BJ (cell line): ENCODE measurements at regions not wholly inside any gene's neighbourhood (a gene's known extent, or its start where the extent isn't known, plus 50 kb on each side); places are given as distances from the start of the nearest gene placed in this dataset.

Source experiments
- CTCF ChIA-PET: fragments of 350-600 bp; formaldehyde crosslinking; extraction: SDS; loops from one replicate; lab custom pipeline; 2021; ENCODE audit warnings: antibody characterized with exemption, inconsistent platforms; lab: Yijun Ruan, JAX
- POLR2A ChIA-PET: fragments of 300-600 bp; sonication (Branson Sonifier 250); formaldehyde crosslinking; extraction: SDS; loops from one replicate; lab custom pipeline; 2021; ENCODE audit warnings: antibody characterized with exemption; lab: Charles Lee
- DNase-seq: peaks from one replicate; pipeline ENCODE4 v3.0.0-alpha.2; 2011; ENCODE audit warnings: low read depth
- H3K27me3 ChIP-seq: 2 replicates; pipeline ENCODE4 v1.6.0; 2011; ENCODE audit warnings: low read length; ENCODE audit not compliant: control insufficient read depth, insufficient read depth
- H3K36me3 ChIP-seq: 2 replicates; pipeline ENCODE4 v1.5.1; 2011; ENCODE audit warnings: low read length; ENCODE audit not compliant: control insufficient read depth, insufficient read depth
- H3K4me3 ChIP-seq: 2 replicates; pipeline ENCODE4 v1.5.1; 2011; ENCODE audit warnings: low read depth, mild to moderate bottlenecking, control low read depth, low read length
- TF ChIP-seq, protein P1 (sequence below): IDR thresholded peaks from 2 replicates; pipeline ENCODE4 v1.5.1; 2011; ENCODE audit warnings: low read depth, mild to moderate bottlenecking, control low read depth, inconsistent platforms, low read length, moderate library complexity; ENCODE audit not compliant: insufficient read depth

DNA sequence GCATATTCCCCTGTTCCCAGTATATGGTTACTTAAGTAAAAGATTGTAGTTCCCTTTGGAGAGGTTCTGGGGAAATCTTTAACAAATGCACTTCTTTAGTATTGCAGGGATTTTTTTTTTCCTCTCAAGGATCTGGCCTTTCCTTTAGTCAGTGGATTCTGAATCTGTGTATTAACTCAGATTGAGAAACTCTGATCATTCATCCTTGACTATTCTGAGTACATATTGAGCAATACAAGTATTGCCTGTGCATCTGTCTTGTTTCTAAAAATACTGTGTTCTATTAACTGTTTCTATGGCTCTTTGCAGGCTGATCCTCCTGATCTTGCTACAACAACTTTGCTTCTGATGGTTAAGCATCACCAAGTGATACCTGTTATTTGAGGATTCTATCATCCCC is 67.8 kb upstream of the FGGY start:
- no peak for DNase-seq

GRCh38 chr1:59230622-59231021 is 66.3 kb upstream of the FGGY start:
- POLR2A ChIA-PET: no interaction called here
- no peak for DNase-seq
- Histone ChIP-seq H3K36me3 (no peaks in the 10 kb centered on the region), H3K27me3 (no peaks in the 10 kb centered on the region), H3K4me3 (no peak overlapping the region)
- TF ChIP-seq, protein P1, sequence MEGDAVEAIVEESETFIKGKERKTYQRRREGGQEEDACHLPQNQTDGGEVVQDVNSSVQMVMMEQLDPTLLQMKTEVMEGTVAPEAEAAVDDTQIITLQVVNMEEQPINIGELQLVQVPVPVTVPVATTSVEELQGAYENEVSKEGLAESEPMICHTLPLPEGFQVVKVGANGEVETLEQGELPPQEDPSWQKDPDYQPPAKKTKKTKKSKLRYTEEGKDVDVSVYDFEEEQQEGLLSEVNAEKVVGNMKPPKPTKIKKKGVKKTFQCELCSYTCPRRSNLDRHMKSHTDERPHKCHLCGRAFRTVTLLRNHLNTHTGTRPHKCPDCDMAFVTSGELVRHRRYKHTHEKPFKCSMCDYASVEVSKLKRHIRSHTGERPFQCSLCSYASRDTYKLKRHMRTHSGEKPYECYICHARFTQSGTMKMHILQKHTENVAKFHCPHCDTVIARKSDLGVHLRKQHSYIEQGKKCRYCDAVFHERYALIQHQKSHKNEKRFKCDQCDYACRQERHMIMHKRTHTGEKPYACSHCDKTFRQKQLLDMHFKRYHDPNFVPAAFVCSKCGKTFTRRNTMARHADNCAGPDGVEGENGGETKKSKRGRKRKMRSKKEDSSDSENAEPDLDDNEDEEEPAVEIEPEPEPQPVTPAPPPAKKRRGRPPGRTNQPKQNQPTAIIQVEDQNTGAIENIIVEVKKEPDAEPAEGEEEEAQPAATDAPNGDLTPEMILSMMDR: no peak
- CTCF ChIA-PET: no interaction called here

More for the DNA sequence above, 67.8 kb upstream of the FGGY start:
- POLR2A ChIA-PET: no interaction called here
- Histone ChIP-seq H3K4me3 (no peak overlapping the region), H3K36me3 (no peaks in the 10 kb centered on the region), H3K27me3 (no peaks in the 10 kb centered on the region)
- CTCF ChIA-PET: no interaction called here
- TF ChIP-seq, protein P1: no peak

DNA sequence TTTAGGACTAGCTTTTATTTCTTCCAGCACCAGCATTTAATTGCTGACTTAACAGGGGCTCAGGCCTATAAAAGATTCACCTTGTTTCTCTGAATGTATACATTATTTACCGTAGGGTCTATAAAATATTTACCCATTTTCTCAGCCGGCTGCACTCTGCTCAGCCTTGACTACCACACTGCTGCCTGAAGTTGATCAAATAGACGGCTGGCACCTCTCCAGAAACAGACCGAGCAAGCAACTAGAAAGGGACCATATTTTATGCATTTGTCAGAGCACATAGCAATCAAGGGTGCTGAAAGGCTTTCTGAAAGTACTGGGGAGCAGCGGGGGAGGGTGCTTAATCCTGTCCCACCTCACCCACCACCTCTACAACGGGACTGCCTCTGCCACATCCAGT is 64.7 kb upstream of the FGGY start:
- DNase-seq: no peak
- TF ChIP-seq, protein P1: no peak
- H3K27me3 ChIP-seq: no peaks in the 10 kb centered on the region
- H3K36me3 ChIP-seq: no peaks in the 10 kb centered on the region
- POLR2A ChIA-PET: no interaction called here
- CTCF ChIA-PET: no interaction called here
- no peak overlapping the region for H3K4me3 ChIP-seq

GRCh38 chr1:59233444-59233843 is 63.5 kb upstream of the FGGY start:
- POLR2A ChIA-PET: no interaction called here
- H3K4me3 ChIP-seq: no peak overlapping the region
- DNase-seq: no peak
- CTCF ChIA-PET: no interaction called here
- no peaks in the 10 kb centered on the region for H3K27me3 ChIP-seq
- TF ChIP-seq, protein P1: no peak
- H3K36me3 ChIP-seq: no peaks in the 10 kb centered on the region

DNA sequence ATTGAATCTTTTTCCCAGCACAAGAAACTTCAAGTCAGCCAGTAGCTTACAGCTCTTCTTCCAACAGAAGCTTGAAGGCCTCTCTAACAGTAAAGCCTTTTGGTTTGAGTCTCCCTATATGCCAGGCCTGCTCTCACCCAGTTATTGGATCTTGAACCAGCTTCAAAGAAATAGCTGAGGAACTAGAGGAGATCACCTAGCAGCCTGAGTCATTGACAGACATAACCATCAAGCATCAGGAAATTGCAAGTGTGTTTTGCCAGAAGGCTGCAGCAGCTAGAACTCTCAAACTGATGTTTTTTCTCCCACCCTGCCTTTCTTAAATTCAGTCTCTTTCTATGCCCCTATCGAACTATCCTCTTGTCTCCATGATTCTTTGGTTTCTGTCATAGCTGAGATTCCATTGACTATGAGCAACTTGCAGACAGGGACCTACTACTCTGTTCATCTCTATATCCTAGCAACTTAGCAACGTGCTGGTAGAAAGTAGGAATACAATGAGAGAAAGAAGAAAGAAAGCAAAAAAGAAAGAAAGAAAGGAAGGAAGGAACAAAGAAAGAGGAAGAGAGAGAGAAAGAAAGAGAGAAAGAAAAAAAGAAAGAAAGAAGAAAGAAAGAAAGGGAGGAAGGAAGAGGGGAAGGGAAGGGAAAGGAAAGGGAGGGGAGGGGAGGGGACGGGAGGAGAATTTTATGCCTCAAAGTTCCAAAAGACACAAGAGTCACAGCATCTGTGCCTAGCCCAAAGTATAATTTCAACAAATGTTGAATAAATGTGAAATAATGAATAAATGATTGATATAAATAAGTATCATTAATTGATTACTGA is 60.0 kb upstream of the FGGY start:
- ChIA-PET POLR2A (no interaction called here), CTCF (interaction anchor here (0.6 to 0.7 kb wide), 3 partner anchors 29 to 218 kb away, joined by 3 to 4 read pairs (median 3); no protein-coding TSS in a partner anchor)
- Histone ChIP-seq H3K4me3 (no peak overlapping the region), H3K36me3 (no peaks in the 10 kb centered on the region), H3K27me3 (no peaks in the 10 kb centered on the region)
- TF ChIP-seq, protein P1: no peak
- DNase-seq: no peak
